ELF-1 (cell line): ENCODE measurements at regions not wholly inside any gene's neighbourhood (a gene's known extent, or its start where the extent isn't known, plus 50 kb on each side); places are given as distances from the start of the nearest gene placed in this dataset.

Experiments used
- DNase-seq: peaks from one replicate; pipeline ENCODE4 v3.0.0-alpha.2; 2016; ENCODE audit warnings: low read depth, low spot score

DNA sequence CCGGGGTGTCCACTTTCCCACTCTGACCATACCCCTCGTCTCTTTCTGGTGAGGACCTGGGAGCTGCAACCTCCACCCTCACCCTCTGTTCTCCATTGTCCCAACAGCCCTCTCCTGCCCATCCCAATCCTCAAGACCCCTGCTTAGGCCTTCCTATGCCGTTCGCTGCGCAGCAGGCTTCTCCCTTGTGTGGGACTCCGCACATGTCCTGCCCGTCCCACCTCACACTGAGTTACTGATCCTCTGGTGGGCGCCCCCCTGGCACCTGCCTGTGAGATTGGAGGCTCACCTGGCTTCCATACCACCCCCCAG is 119.5 kb upstream of the SNTG2 start:
- DNase-seq, result no peak

DNA sequence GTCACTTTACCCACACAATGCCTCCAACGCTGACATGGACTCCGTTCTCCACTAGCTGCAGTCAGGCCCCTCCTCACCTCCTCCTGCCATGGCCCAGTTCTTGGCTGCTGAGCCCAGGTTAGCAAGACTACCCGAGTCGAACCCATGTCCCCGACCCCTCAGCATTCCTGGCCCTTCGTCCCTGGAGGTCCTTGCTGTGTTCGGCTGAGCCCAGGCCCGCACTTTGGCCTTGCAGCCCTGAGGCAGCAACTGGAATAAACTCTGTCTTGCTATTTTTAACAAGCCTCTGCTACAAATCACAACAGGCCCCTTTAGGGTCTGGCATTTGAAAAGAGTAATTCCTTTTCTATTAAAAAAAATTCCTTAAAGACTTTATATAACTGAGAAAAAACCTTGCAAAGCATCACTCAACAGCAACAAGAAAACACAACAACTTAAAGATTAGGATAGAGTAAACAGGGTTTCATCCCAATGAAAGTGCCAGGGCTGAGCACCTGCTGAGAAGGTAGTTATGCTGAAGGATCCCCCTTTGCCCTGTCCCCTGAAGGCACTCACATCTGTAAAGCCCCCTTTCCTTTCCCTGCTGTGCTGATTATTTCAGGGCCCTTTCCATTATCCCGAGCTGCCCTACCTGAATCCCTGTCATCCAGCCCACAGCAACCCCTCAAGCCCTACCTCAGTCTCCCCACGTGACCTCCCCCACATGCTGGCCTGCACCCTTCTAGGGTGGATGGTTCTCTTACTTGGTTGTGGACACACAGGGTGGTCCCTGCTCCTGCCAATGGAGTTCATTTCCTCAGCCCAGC is 120.0 kb upstream of the SNTG2 start:
- peak; percentile 39 for DNase-seq

DNA sequence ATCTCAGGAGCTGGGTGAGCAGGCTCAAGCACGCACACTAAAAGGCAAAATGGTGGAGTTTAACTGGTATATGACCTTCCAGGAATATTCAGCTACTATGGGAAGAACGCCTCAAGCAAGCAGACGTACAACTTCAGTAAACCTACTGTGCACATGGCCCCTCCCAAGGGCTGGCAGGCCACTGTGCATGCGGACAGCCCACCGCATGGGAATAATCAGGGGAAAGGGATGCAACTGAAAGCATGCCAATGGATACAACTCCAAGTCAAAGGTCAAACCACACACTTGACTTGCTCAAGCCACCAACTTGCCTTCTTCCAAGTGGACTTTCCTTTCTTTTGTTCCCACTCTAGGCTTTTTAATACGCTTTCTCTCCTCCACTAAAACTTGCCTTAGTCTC is 121.6 kb upstream of the SNTG2 start:
- no peak for DNase-seq

DNA sequence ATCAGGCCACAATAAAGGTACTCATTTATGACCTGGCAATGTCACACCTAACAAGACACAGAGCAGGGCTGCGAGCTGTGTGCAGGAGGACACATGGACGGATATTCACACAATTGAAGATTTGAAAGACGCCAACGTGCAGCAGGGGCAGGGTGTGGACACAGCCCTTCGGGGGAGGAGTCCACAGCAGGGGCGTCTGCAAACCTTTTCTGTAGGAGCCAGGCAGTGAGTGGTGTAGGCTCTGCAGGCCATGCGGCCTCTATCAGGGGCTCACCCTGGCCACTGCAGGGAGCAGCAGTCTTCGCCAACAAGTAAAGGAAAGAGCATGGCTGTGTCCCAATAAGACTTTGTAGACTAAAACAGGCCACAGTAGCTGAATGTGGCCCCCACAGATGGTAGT is 125.7 kb upstream of the SNTG2 start:
- DNase-seq, result peak; percentile 18

DNA sequence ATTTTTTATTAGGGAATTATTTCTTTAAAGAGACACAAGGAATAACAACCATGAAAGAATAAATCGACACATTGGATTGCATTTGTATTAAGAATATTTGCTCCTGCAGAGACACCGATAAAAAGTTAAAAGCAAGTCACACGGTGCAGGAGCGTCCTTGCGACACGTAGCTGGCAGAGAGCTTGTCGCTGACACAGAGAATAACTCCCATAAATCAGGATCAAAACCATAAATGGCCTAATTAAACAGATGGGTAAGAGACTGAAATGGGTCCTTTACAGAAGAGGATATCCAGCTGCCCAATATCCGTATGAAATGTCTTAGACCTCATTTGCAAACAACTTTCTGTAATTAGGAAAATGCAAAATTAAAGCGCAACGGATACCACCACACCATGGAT is 126.1 kb upstream of the SNTG2 start:
- no peak for DNase-seq

DNA sequence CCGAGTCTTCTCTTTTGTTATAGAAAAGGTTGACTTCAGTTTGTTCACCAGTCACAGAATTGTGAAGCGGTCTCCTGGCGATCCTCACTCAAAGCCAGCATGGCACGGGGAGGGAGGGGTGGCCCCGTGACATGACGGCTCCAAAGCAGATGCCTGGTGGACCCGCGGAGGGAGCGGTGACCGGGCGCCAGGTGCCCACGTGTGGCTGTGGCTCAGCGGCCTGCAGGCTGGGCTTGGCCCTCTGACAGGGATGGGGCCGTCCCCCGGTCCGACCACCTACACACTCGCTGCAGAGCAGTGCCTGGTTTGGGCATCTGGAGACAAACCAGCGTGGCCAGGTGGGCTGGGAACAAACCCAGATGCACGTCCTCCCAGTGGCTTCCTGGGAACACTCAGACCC is 129.1 kb upstream of the SNTG2 start:
- DNase-seq, result no peak

DNA sequence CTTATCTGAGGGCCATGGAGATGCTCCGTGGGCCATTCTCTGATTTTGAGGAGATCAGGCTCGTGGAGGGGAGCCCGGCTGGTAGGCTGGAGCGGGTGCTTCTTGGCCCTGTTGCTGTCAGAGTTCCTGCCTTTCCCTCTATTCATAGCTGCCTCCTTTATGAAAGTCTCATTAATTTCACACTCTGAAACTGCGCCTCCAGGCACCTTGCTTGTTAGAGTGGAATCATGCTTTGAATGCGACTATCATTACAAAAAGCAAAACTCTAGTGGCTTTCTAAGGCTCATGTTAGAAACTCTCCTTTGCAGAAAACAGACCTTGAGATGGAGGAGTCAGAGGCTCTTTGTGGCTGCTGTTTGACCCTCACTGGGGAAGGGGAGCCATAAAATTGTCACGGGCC is 131.0 kb upstream of the SNTG2 start:
- no peak for DNase-seq

DNA sequence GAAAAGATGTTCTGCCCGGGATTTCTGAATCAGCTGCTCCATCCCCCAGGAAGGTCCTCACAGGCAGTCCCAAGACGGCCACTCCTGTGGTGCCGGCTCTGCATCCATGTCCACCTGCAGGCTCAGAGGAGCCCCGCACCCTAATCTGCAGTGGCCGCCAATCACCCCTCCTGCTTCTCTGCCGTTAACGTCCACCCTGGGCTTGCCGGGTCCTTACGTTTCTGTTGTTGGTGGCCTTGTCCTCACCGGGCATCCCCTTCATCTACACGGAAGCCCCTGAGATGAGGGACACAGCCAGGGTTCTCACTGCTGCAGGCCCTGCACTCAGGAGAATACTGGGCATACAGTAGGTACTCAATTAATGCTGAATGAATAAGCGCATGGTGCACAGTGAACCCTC is 131.5 kb upstream of the SNTG2 start:
- DNase-seq, result no peak

DNA sequence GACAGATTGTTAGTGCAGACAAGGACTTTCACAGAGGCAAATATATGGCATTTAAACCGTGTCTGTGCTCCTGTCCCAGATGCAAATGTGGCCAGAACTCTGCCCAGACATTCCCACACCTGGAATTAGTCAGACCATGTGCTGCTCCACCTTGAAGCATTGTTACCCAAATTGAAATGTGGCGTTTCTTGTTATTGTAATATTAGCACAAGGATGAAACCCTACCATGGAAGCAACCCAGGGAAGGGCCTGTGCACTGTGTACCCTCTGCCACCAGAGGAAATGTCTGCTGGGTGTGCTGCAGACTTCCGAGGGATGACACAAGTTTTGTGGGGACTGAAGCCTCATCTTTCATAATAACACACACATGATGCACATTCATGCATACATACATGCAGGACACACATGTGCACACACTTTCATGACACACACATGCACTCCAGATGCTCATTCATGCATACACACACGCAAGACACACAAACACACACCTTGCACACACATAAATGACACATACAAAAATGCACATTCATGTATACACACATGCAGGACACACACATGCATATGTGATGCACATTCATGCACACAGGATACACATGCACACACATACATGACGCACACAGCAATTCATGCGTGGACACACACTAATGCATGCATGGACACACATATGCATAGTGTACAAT is 133.2 kb upstream of the SNTG2 start:
- DNase-seq, result no peak

DNA sequence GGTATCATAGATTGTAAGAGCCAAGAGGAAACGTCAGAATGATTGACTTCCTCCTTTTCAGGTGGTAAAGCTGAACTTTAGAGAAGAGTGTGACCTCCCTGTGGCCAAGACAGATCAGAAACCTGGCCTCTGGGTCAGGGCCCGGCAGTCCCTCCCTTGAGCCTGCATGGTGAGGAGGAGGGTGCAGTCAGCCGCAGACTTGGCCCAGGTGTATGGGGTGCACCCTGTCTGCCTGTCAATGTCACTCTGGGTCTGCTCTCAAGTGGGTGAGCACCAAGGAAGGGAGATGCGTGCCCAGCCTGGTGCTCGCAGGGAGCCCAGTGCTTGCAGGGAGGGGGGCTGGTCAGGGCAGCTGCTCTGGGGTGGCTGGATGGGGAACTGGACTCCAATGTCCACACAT is 134.4 kb upstream of the SNTG2 start:
- DNase-seq, result no peak

DNA sequence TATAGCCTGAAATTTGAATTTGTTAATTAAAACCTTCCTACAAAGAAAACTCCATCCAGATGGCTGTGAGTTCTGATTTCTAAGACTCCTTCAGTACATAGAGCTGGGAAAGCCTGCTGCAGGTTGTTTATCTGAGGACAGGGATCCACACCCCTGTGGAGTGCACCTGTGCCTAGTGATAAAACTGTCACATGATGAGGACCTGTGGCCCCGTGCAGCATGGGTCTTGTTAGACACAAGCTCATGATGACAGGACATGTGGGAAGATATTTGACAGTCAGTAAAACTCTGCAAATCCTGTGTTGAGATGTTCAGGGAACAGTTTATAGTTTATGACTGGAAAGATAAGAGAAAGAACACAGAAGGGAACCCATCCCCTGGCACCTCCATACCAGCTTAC is 133.2 kb upstream of the TMEM18 start:
- no peak for DNase-seq

DNA sequence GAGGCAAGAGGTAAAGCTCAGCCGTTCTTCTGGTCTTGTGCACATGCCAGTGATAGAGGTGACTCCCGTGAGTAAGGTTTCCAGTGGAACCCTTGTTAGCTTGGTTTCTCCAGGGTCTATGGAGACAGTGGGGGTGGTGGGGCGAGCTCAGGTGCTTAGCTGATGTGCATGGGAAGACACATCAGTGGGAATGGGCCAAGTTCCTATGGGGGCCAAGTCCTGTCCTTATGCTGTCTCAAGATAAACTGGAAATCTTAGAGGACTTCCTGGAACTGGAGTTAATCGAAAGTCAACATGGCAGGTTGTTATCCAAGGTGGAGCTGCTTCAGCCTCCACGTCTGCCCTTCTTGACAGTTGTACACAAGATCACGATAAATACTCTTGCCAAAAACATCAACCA is 130.1 kb upstream of the TMEM18 start:
- no peak for DNase-seq

DNA sequence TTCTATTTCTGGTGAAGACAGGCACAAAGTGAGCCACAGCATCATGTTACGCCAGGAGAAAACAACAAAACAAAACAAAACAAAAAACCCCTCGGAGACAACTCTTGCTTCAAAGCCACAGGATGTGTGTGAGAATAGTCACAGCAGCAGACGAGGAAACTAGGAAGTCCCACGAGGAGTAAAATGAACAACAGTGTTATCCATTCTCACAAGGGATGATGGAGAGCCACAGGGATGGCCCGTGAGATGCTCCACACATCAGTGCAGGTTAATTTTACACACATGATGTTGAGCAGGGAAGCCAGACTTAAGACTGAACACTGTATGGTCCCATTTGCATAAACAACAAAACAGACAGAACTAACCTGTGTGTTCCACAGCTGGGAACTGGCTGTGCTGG is 128.5 kb upstream of the TMEM18 start:
- DNase-seq, result no peak

DNA sequence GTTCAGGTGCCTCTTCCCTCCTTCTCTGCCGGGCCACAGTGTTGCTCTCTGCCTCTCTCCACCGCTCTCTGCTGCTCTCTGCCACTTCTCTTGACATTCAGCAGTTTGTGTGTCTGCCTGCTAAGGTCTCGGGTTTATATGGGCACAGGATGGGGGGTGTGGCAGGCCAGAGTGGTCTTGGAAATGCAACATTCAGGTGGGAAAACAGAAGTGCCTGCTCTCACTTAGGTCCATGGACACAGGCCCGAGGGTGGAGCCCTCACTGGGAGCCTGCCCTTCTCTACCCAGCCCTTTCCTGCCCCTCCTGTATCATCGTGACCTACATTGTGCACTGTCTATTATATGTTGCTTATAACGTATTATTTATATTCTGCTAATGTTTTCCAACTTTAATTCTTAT is 120.8 kb upstream of the TMEM18 start:
- DNase-seq, result no peak

DNA sequence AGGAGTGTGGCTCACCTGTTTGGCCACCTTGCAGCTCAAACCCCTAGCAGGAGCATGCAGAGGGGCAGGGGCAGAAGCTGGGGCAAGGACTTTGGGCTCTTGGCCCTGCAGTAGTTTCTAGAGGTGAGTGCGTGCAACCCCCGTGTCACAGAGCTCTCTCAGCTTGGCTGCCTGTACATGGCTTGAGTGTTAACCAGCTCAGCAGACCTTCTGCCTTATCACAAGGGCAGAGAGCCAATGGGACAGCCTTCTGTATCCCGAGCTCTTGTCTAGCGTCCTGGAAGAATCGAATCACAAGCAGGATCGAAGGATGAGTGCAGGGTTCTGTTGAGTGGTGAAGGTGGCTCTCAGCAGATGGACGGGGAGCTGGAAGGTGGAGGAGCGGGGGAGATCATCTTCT is 120.3 kb upstream of the TMEM18 start:
- DNase-seq, result no peak

DNA sequence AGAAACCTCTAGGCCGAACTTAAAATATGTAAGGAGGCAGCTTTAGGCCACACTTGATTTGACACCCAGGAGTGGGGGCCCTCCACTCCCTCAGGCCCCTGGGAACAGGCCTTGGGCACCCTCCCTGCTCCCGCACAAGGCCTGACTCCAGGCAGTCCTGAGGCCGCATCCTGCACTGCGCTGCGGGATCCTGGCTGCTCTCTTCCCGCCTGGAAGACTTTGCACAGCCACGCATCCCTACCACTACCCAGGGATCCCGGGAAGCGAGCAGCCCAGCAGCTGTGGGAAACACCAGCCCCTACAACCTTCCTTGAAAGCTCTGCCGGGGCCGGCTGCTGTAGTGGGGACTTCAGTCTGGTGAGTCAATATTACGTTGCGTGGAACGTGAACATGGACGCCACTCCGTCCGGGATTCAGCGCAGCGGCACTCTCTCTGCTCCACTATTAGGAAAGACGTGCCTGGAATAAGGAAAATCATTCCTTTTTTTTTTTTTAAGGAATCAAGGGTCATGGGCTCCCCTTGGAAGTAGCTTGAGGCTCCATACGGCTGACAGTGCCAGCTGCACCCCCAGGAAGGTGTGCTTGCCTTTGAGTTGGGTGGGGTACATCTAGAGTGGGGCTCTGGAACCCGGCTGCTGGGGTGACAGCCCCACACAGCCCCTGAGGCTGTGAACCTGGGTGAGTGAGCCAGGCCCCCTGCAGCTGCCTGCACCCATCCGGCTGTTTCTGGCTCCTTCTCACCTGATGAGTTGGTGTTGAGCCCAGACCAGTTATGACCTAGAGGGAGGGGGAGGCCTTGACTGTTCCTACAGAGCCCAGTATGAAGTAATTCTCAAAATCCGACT is 119.2 kb upstream of the TMEM18 start:
- no peak for DNase-seq

DNA sequence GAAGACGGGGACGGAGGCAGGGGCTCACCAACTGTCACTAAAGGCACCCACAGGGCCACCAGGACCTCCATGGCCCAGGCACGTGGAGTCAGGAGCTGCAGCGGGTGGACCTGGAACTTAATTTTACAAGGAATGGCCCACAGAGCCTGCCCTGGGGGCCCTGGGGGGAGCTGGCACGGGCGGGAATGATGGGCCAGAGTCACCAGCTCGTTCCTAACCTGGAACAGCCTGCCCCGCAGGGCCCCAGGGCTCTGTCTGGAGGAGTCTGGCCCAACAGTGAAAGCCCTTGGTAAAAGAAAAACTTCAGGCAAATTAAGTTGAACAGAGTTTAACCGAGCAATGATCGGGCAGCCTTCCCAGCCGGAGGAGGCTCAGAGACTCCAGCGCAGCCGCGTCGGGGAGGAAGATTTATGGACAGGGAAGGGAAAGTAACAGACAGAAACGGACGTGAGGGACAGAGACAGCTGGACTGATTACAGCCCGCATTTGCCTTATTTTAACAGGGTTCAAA is 118.4 kb upstream of the TMEM18 start:
- no peak for DNase-seq

DNA sequence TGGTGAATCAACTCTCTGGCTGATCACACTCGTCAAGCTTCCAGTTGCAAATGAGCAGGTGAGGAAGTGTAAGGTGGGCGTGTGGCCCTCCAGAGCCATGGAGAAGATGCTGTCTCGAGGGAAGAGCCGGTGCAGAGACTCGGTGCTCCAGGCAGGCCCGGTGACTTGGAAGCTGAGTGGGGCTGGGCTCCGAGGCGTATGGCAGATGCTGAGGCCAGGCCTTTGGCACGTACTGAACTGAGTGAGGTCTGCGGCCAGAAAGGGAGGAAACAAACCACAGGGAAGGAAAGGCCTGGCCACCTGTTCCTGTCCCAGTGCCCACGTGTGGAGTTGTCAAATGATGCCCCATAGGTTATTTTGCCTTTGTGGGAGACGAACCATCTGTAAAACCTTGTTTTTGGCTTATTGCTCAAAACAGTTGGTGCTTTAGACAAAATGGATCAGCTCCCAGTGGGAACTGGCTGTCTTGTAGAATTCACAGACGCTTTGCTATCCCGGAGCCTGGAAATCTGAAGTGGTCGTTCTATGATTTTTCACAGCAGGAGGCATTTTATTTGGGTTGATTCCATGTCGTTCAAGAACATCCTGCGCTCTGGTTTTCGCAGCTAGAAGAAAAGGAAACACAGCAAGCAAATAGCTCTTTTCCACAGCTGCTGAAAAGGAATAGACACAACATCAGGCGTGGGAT is 117.5 kb upstream of the TMEM18 start:
- DNase-seq, result no peak

DNA sequence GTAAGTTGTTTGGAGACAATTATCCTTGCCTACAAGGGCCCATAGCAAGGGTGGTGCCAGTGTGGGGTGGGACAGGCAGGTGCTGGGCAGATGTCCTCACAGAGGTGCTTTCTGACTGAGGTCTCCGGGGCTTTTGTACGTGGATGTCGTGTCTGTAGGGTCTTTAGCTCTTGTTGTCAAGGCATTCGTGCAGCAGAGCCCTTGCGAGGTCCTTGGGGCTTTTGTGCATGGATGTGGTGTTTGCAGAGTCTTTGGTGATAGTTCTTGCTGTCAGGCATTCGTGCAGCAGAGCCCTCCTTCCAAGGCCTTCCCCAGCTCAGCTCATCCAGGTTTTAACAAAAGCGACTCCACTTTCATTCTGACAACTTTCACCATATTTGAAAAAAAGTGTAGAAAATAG is 116.0 kb upstream of the TMEM18 start:
- DNase-seq, result no peak

DNA sequence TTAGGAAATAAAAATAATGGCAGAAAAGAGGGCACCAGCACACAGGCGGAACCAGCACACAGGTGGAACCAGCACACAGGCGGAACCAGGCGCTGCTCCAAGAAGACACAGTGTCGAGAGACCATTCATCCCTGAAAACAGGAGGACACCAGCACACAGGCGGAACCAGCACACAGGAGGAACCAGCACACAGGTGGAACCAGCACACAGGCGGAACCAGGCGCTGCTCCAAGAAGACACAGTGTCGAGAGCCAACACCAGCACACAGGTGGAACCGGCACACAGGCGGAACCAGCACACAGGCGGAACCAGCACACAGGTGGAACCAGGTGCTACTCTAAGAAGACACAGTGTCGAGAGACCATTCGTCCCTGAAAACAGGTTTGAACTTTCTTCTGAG is 115.5 kb upstream of the TMEM18 start:
- no peak for DNase-seq

DNA sequence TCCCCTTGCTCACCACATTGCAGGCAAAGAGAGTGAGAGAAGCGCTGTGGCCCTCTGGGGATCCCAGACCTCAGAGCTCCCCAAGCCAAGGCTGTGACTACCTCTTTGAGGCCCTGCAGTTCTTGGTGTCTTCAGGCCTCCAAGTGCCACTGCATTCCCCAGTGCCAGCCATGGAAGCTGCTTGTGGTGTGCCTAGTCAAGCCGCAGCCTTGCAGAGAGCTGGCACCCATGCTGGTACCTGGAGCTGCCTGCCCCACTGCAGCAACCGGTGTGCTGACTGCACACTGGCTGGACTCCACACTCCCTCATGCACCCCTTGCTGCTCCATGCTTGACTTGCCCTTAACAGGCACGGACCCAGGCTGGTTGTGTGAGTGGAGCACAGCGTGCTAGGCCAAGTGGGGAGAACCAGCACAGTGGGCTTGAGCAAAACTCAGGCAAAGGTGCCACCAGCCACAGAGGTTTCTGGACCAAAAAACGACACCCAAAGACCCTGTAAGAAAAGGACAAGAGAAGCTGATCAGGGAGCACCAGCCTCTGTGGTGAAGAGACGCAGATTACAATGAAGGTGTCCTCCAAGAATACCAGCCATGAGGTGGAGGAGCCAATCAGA is 113.5 kb upstream of the TMEM18 start:
- DNase-seq, result no peak

DNA sequence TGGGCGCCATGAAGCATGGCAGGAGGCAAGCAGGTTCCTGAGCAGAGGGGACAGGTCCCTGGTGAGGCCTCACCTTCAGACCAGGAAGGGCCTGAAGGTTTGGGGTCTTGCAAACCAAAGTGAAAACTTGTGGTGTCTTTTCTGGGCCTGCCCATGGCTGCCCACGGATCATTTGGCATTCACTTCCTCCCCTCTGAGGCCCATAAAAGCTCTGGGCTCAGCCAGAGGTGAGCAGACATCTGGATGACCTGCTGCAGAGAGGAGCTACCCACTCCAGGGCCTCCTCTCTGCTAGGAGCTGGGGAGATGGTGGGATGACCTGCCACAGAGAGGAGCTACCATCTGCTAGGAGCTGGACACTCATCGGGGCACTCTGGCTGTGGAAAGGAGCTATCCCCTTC is 112.9 kb upstream of the TMEM18 start:
- DNase-seq, result no peak
